ENCODE measurements at regions not wholly inside any gene's neighbourhood (a gene's known extent, or its start where the extent isn't known, plus 50 kb on each side); places are given as distances from the start of the nearest gene placed in this dataset.

DNA sequence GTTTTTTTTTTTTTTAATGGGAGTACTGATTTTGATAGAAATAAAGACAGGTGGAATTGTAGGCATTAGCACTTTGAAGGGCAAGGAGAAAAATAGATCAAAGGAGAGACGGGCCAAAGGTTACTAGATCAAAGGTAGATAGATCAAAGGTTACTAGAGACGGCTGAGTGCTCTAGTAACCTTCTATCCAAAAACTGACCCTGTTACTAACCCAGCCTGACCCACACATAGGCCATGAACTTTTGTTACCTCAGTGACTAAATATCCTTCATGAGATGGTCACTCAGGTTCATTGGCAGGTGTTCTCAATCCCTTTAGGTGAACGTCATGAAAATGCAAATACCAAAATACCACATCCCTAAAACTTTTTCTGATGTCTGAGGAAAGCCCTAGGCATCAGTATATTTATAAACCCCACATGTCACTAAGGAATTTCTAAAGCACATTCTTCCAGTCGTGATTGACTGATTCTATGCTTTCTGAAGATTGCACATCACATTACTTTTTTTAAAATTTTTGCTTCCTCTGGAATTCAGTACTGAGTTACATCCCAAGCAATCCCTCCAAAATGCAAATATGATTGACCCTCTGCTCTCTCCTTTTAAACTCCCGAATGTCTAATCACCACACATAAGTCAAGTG is 772.7 kb downstream of the BRINP1 start:
- DNase-seq = no peak

DNA sequence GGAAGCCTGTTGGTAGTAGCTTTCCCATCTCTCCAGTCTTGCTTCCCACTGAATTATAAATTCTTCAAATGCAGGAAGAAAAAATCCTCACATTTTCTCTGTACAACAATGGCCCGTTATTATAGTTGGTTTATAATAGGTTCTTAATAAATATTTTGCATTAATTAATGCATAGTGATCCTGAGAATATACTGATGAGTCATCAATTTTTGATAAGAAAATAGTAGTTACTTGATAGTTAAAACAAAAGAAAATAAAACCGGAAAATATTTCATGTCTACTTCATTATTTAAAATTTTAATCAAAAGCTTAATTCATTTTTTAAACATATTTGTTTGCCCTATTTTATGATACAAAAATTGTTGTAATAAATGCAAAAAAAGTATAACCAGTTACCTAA is 762.6 kb downstream of the BRINP1 start:
- DNase-seq = no peak

DNA sequence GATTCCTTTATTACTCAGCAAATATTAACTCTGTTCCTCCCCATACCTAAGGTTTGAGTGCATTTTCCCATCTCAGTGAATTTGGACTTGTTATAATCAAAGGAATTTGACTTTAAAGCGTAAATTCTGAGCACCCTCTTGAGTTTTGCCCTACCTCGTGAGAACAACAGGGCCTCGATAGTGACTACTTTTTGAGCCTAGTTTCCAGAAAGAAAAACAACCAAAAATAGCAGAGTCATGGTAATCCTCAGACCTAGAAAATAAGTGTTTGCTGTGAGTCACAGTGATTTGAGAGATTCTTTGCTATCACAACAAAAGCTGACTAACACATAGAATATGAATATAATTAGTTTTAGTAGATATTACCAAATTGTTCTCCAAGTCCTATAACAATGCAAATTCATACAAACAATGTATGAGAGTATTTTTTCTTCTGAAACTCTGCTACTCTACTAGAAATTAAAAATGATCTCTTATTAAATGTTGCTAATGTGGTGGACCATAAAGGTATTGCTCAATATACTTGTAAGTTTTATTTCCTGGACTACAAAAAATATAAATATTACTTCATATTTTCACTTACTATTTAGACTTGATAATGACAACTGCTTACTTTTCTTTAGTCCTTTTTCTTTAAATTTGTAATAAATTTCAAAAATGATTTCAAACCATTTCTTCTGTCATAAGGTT is 759.7 kb downstream of the BRINP1 start:
- no peak for DNase-seq

DNA sequence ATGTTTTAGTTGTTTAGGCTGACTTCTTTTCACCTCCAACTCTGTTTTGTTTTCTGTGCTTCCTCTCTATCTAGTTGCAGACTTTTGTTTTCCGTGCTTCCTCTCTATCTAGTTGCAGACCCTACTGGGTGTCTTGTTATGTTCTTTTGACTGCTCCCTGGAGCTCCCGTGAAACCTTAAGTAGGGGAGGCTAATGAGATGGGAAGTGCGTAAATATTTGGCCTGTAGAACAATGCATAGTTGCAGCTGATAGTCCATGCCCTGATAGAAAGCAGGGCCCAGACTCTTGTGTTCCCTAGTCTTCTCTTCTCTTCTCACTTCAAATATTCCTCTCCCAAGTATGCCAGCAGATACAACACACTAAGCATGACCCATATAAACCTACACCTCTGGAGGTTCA is 757.0 kb downstream of the BRINP1 start:
- DNase-seq = no peak

DNA sequence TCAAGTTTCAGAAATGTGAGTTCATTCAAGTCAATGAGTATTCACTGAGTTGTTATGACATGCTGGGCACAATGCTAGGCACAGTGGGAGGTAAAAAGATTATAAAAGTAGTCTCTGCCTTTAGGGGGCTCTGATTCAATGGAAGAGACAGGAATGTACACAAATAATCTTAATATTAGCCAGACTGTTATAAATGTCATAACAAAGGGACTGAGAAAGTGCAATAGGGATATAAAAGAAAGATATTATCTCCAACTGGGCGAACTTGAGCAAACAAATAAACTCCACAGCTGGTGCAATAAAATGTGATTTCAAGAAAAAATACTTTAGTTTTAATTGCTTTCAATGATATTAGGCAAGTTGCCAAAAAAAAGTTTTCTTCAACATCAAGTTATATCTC is 755.2 kb downstream of the BRINP1 start:
- no peak for DNase-seq

DNA sequence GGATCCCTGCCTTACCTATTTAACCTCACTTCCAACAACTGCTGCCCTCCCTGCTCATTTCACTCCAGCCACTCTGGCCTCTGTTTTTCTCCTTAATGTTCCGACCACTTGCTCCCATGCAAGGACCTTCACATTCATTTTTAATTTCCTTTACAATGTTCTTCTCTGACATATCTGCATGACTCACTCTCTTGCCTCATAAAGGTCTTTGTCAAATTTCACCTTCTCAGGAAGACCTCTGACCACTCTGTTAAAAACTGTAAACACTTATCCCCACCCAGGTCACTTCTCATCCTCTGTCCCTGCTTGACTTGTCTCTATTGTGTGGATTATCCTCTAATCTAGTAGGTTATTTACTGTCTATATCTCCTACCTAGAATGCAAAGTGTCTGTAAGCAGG is 751.2 kb downstream of the BRINP1 start:
- no peak for DNase-seq

DNA sequence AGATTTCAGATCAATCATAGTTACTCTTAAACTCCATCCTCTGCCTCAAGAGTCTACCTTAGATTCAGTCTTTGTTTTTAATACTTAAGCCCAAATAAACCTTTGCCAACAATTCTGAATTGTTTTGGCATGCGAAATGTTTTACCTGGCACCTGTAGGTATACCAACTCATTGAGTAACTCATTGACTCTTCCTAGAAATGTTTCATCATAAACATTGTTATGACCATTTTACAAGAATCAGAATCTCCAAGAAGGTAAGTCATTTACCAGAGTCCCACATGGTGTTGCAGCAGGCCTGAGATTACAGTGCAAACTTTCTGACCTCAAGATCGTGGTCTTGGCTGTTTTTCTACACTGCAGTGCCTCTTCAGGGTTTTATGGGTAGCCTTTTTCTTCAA is 750.4 kb downstream of the BRINP1 start:
- DNase-seq = no peak

DNA sequence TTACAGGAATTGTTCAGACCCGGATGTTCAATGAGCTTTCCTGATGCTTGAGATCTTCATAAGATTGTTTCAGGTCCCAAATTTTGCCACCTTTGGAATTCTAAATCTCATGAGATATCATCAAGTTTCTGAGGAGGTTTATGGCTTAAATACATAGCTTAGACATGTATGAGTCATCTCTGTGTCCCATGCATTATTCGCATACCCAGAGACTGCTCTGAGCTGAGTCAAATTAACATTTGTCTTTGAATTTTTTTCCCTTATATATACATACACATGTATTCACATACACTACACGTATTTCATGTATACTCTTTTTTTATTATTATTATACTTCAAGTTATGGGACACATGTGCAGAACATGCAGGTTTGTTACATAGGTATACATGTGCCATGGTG is 744.6 kb downstream of the BRINP1 start:
- DNase-seq = no peak

DNA sequence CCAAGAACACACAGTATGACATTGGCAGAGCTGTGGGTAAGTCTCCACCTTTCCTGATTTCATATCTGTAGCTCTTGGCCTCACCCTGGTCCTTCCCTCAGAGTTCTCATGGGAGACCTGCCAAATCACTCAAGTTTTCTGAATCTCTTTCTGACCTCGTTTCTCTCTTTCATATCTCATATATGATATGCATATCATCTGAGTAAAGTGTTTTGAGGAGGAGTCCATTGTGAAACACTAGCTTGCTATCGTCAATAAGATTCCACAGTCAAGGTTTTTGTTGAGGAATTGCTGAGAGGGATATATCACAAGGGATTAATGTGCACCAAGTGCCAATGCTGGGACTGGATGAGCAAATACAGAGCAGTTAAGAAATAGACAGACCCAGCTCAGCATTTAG is 739.2 kb downstream of the BRINP1 start:
- DNase-seq = no peak

DNA sequence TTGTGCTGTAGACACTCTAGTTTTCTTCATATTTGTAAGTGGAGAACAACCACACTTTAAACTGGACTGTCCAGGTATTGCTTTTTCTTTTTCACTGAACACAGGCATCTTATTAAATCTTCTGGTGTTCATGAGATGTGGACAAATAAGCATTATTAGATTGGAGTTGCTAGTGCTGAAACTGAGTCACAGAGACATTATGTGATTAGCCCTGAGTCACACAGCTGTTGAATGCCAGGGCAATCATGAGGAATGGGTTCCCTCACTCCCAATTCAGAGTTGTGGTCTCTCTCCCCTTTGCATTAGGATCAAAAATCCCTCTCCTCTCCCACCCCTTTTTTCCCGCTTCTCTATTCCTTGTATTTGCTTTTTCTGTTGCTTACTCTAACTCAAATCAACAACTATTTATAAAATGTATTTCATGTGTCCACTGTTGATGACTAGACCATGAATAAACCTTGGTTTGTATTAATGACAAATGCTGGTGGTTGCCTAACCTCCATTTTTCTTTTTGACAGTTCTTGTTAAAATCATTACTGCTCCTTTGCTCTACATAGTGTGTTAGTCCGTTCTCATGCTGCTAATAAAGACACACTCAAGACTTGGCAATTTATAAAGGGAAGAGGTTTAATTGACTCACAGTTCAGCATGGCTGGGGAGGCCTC is 738.2 kb downstream of the BRINP1 start:
- DNase-seq = no peak

DNA sequence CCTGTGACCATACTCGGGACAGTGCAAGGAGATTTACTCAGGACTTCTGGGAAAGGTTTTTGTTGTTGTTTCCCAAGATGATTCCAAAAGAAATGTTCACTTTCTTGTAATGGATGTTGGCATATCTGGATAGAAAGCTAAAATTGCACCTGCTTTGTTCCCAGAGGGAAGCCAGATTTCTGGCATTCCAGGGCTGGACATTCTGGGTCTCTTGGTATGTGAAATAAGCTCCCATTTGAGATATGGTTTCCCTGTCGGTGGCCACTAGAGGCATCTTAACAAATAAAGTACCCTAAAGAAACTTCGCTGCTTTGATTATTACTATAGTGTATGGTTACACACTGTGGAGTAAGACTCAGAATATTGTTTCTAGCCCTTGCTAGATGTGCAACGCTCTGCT is 737.3 kb downstream of the BRINP1 start:
- no peak for DNase-seq

DNA sequence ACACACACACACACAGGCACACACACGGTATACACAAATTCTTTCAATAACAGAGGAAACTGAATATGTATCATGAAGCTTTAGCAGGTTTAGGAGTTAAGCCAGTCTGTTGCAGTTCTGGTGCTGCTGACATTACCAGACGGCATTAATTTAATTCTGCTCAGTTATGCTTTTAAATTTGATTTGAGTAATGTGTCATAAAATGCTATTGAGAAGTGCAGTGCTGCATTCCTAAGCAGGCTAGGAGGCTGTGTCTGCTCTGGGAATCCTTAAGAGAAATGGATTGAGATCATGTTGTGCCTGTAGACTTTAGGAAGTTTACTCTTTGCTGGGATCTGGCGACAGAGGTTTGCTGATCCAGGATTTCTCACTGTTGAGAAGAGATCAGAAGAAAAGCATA is 733.8 kb downstream of the BRINP1 start:
- DNase-seq = no peak

DNA sequence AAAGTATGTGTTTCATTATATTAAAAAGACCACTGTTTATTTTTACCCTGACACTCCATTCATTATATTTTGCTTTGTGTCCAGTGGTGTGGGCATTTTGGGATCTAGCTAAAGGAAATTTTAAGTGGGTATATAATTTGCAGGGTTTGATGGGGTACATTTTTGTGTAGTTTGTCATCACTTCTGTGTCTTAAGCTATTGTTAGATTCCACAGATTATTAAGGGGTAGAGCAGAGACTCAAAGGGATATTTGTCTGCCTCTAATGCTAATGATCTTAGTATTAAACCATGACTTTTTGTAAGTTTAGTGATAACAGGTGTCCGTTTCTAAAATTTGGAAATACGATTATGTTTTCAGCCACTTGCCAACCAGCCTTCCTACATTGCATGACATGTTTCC is 731.6 kb downstream of the BRINP1 start:
- DNase-seq = no peak

DNA sequence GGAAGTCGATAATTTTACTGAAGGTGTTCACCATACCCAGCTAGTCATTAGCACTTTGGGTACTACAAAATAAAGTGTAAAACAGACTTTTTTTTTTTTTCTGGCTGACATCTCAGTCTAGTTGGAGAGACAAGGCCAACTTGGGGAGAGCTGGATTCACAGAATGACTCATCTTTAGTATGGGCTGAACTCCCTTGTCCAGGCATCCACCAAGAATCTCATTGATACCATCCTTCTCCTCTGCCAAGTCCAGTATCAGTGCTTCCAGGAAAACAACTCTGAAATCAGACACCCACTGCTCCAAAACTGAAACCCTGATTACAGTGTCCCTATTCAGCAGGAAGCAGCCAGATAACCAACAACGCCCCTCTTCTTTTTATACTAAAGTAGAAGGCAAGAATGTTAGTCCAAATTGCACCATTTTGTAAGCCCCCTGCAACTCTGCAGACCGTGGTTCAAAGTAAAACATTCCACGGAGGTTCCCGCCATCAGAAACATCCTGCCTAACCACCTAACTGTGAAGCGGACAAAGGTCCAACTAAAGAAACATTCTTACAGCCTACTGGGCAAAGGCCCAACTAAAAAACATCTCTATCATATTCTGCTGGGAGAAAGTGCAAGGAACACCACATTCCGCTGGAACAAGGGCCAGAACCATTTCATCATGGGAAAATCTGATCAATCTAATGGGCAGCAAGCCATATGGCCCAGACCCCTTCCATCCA is 728.2 kb downstream of the BRINP1 start:
- DNase-seq = no peak

DNA sequence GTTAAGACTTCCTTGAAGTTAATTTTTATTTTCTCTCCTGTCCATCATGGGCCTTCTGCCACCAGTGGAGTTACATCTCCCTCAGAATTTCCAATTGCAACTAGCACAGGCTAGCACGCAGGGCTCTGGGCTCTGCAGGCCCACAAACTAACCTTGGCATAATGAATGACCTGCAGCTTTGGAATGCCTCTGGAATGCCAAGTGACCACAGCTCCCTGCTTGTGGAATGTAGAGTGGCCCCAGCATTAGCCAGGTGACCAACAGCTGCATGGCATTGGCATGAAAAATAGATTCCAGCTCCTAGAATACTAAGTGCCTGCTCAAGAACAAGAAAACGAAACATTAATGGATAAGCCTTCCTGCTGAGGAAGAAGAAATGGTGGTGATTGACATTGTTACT is 726.1 kb downstream of the BRINP1 start:
- no peak for DNase-seq

DNA sequence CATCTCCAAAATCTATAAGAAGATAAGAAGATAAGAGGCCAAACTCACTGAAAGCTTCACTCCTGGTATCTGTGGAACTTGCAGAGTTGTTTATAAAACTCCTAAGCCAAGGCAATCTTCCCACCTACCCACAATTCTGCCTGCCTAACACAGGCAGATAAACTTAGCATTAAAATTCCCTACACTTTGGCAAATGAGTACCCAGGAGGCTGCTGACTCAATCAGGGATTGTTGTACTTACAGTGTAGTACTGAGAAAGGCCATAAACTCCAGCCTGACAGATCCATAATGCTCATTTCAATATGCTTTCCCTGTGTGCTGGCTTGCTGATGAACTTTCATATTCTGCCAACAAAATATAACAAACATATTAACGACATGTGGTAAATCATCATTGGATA is 725.2 kb downstream of the BRINP1 start:
- DNase-seq = no peak

DNA sequence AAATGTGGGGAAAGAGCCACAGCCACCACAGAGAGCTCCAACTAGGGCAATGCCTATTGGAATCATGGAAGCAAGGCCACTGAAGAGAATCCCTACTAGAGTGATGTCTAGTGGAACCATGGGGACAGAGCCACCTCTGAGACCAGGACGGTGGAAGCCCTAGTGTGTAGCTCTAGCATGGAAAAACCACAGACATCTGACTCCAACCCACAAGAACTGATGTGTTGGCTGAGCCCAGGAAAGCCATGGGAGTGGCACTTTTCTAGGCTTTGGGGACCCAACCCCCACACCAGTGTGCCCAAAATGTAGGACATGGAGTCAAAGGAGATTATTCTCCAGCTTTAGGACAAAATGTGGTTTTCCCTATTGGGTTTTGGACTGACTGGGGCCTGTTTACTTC is 721.9 kb downstream of the BRINP1 start:
- DNase-seq = no peak

DNA sequence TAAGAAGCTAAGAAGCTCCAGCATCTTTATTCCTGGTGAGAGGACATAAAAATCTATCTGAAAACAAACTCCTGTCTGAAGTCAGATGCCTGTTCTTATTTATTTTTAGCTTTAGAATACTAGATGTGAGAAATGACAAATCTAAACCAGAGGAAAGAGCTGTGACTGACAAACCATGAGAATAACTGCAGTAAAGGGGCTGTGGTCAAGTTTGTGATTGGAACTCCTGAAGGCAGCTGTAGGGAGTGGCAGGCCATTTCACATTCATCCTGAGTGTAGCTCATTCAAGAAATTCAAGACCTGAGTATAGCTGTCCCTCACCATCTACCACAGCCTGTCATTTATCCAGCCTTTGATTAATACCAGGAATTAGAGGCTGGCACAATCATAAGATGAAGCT is 718.8 kb downstream of the BRINP1 start:
- DNase-seq = no peak

DNA sequence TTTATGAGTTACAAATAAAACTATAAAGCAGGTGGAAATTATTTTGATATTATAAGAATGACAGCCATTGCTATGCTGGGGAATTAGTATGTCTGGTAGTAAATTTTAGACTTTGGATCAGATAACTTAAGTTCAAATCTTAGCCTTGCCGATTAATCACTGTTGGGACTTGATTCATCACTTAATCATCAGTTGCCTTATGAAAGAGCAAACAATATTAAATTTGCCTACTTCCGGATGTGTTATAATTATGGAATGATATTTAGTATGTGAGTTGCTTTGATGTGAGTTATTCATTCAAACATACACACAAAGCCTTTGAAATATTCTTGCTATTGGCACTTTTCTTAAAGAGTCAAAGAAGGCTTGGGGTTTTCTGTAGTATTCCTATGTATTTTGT is 717.7 kb downstream of the BRINP1 start:
- no peak for DNase-seq

DNA sequence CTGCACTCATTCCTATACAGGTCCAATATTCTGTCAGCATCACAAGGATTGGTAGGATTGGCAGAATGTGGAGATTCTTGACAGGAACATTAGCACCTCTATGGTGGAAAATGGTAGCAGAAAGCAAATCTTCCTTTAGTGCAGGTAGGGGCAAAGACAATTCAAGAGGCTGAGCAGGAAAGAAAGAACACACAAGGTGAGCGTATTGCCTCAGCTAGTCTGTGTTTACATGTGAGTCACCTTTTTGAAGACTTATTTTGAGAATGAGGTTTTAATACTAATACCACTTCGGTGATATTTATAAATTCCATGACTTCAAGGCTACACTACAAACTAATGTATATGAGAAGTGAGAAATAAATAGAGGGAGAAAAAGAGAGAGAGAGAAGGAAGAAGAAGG is 717.0 kb downstream of the BRINP1 start:
- no peak for DNase-seq

DNA sequence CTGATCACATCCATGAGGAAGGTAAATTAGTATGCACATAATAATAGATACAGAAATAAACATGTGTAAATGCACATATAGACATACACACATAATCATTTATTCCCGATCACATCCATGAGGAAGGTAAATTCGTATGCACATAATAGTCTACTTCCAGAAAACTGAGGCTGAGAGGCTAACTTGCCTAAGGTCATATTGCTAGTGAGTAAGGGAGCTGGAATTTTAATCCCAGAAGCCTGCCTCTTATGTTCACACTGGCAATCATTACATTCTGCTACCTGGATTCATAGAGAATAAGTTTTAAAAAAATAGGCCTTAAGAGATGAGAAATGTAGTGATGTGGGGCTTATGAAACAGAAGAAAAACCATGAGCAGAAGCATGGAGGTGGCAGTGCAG is 716.3 kb downstream of the BRINP1 start:
- no peak for DNase-seq

DNA sequence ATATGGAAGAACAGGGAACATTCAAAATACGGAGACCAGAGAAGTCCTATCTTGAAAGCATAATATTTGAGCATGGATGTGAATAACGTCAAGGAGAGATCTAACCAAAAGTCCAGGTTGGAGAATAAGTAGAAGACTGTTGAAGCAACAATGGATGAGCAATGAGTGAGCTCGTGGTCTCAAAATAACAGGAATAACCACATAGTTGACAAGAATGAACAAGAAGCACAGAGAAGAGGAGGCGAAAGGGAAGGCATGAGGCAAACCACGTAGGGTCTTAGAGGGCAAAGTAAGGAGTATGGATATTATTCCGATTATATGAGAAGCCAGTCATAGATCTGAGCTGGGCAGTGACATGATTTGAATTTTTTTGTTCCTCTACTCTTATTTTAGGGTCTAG is 710.2 kb downstream of the BRINP1 start:
- DNase-seq = no peak

DNA sequence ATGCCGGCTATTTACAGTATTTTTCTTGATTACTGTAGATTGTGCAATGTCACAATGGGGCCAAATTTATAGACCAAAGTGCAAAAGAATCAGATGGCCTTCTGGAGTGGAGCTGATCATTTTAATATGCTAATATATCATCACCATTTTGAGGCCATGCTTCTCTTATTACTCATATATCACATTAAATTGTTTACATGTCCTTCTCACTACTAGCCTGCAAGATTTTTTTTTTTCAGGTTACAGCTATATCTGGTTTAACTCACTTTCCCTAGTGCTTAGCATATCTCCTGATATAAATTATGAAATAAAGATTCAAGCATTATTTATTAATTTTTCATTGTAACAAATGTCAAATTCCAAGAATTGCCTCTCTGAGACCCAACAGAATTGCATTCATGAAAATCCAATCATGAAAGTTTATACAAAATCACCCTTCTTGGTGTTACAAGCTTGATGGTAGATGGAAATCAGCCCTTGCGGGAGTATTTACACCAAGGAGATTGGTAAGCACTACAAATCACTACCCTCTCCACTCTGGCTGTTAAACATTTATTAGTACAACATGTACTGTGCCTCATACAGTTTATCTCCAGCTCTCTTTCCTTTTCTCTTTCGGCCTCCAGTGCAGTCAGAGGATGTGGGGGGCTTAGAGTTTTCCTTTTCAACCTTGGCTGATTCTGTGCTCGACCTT is 703.9 kb downstream of the BRINP1 start:
- DNase-seq = no peak
